IMR-90 (cell line): ENCODE measurements at regions not wholly inside any gene's neighbourhood (a gene's known extent, or its start where the extent isn't known, plus 50 kb on each side); places are given as distances from the start of the nearest gene placed in this dataset.

Experiments used
- ATAC-seq: fragments of 200-7000 bp; cut with Tn5 transposase; 2 replicates; pipeline ENCODE4 v1.9.1; 2020; ENCODE audit warnings: low read depth, mild to moderate bottlenecking, moderate library complexity
- BruUV-seq: library from RNA; stranded (reverse); fragments of 400-500 nt; replicated peaks from 2 replicates; lab custom pipeline; 2021; lab: Mats Ljungman, UMichigan
- CTCF ChIA-PET: fragments of 300-600 bp; formaldehyde crosslinking; extraction: SDS; loops from one replicate; lab custom pipeline; 2021; ENCODE audit warnings: antibody characterized with exemption; lab: Yijun Ruan, JAX
- POLR2A ChIA-PET: fragments of 300-600 bp; sonication (Branson Sonifier 250); formaldehyde crosslinking; loops from one replicate; lab custom pipeline; 2022; ENCODE audit warnings: antibody characterized with exemption; ENCODE audit not compliant: unreplicated experiment; lab: Charles Lee
- DNase-seq: peaks from one replicate; pipeline ENCODE4 v3.0.0; 2013
- H2AFZ ChIP-seq: replicated peaks from 2 replicates; pipeline ENCODE3; 2013; ENCODE audit warnings: low read length, mild to moderate bottlenecking; ENCODE audit not compliant: poor library complexity
- H2AK5ac ChIP-seq: 2 replicates; pipeline ENCODE4 v1.6.1; 2013; ENCODE audit warnings: low read depth, low read length, inconsistent platforms
- H2AK9ac ChIP-seq: replicated peaks from 2 replicates; pipeline ENCODE3; 2013; ENCODE audit warnings: mild to moderate bottlenecking, low read depth, low read length, moderate library complexity; ENCODE audit not compliant: poor library complexity
- H2BK120ac ChIP-seq: 2 replicates; pipeline ENCODE4 v1.6.1; 2013; ENCODE audit warnings: low read depth, low read length, inconsistent platforms
- H2BK15ac ChIP-seq: 3 replicates; pipeline ENCODE4 v1.6.1; 2013; ENCODE audit warnings: low read depth, low read length, inconsistent platforms
- H2BK20ac ChIP-seq: 2 replicates; pipeline ENCODE4 v1.6.1; 2013; ENCODE audit warnings: low read depth, mild to moderate bottlenecking, inconsistent platforms, low read length, moderate library complexity
- H2BK5ac ChIP-seq: 2 replicates; pipeline ENCODE4 v1.6.1; 2013; ENCODE audit warnings: mild to moderate bottlenecking, low read depth, low read length, inconsistent platforms; ENCODE audit not compliant: poor library complexity, severe bottlenecking
- H3K14ac ChIP-seq: replicated peaks from 2 replicates; pipeline ENCODE4 v1.6.1; 2013; ENCODE audit warnings: low read depth, low read length, inconsistent platforms
- H3K18ac ChIP-seq: 2 replicates; pipeline ENCODE4 v1.6.1; 2013; ENCODE audit warnings: low read depth, low read length, control low read depth
- H3K23ac ChIP-seq: 2 replicates; pipeline ENCODE4 v1.6.1; 2013; ENCODE audit warnings: low read depth, low read length, inconsistent platforms
- H3K27ac ChIP-seq: 2 replicates; pipeline ENCODE4 v1.5.1; 2013; ENCODE audit warnings: mild to moderate bottlenecking, control low read depth, low read length; ENCODE audit not compliant: insufficient read depth
- H3K27me3 ChIP-seq: 2 replicates; pipeline ENCODE4 v1.6.1; 2013; ENCODE audit warnings: low read length; ENCODE audit not compliant: control insufficient read depth, insufficient read depth
- H3K36me3 ChIP-seq: 2 replicates; pipeline ENCODE4 v1.6.1; 2013; ENCODE audit warnings: low read length, mixed read lengths; ENCODE audit not compliant: control insufficient read depth, insufficient read depth
- H3K4ac ChIP-seq: 2 replicates; pipeline ENCODE4 v1.6.1; 2013; ENCODE audit warnings: low read depth, low read length, inconsistent platforms
- H3K4me1 ChIP-seq: 2 replicates; pipeline ENCODE4 v1.6.1; 2013; ENCODE audit warnings: low read length, mixed read lengths; ENCODE audit not compliant: control insufficient read depth, insufficient read depth
- H3K4me2 ChIP-seq: 2 replicates; pipeline ENCODE4 v1.6.1; 2013; ENCODE audit warnings: low read depth, mild to moderate bottlenecking, control low read depth, low read length, moderate library complexity
- H3K4me3 ChIP-seq: 2 replicates; pipeline ENCODE4 v1.5.1; 2013; ENCODE audit warnings: low read depth, mild to moderate bottlenecking, control low read depth, low read length, moderate library complexity; ENCODE audit not compliant: insufficient read depth
- H3K56ac ChIP-seq: 2 replicates; pipeline ENCODE4 v1.6.1; 2013; ENCODE audit warnings: low read length, inconsistent platforms; ENCODE audit not compliant: insufficient read depth; ENCODE audit errors: extremely low read depth
- H3K79me1 ChIP-seq, 2 experiments: 2 replicates each; pipeline ENCODE4 v1.6.1; 2013; ENCODE audit warnings: low read length in 2 of 2, inconsistent platforms in 1 of 2, low read depth in 1 of 2
- H3K9ac ChIP-seq: 2 replicates; pipeline ENCODE4 v1.6.1; 2013; ENCODE audit warnings: low read depth, low read length, control low read depth
- H3K9me1 ChIP-seq: 2 replicates; pipeline ENCODE4 v1.6.1; 2013; ENCODE audit warnings: low read length, inconsistent platforms; ENCODE audit not compliant: insufficient read depth
- H3K9me3 ChIP-seq: 2 replicates; pipeline ENCODE4 v1.6.1; 2013; ENCODE audit warnings: low read length; ENCODE audit not compliant: control insufficient read depth, insufficient read depth
- H4K20me1 ChIP-seq: 2 replicates; pipeline ENCODE4 v1.6.1; 2013; ENCODE audit warnings: low read length, inconsistent platforms; ENCODE audit not compliant: insufficient read depth
- H4K5ac ChIP-seq: 2 replicates; pipeline ENCODE4 v1.6.1; 2013; ENCODE audit warnings: mild to moderate bottlenecking, low read depth, low read length, control low read depth
- H4K8ac ChIP-seq, 2 experiments: 2 replicates each; pipeline ENCODE4 v1.6.1; 2013; ENCODE audit warnings: low read depth in 2 of 2, low read length in 2 of 2, control low read depth in 1 of 2, inconsistent platforms in 1 of 2
- H4K91ac ChIP-seq: 2 replicates; pipeline ENCODE4 v1.6.1; 2013; ENCODE audit warnings: low read depth, low read length, inconsistent platforms; ENCODE audit not compliant: insufficient read depth
- CHD1 ChIP-seq: IDR thresholded peaks from 2 replicates; pipeline ENCODE4 v1.6.1; 2012; ENCODE audit warnings: low read depth, low read length, improper control_type of control experiment
- FOS ChIP-seq: fragments of 150-350 bp; IDR thresholded peaks from 2 replicates; pipeline ENCODE4 v1.6.1; 2016; ENCODE audit warnings: low read depth, low read length
- NFE2L2 ChIP-seq: fragments of 150-350 bp; IDR thresholded peaks from 2 replicates; pipeline ENCODE4 v1.6.1; 2016; ENCODE audit warnings: low read depth, mild to moderate bottlenecking, low read length
- RFX5 ChIP-seq: IDR thresholded peaks from 2 replicates; pipeline ENCODE4 v1.8.0; 2012; ENCODE audit warnings: low read depth, mild to moderate bottlenecking, low read length, moderate library complexity
- SMC3 ChIP-seq: fragments of 150-350 bp; IDR thresholded peaks from 2 replicates; pipeline ENCODE4 v1.6.1; 2016; ENCODE audit warnings: low read depth, mild to moderate bottlenecking, antibody characterized with exemption, low read length, moderate library complexity
- WGBS, 2 experiments: methylation state at CpG; one replicate each; pipeline versions ENCODE4 v1.1.5 to v1.1.7; 2013; ENCODE audit warnings: missing lambda C conversion rate in 2 of 2; ENCODE audit not compliant: insufficient read length in 1 of 2; ENCODE audit errors: extremely low coverage in 2 of 2; 5-methylcytosine and 5-hydroxymethylcytosine counted together
- dilution Hi-C: fragments of 300-500 bp; cut with HindIII; formaldehyde crosslinking; loops from one replicate; pipeline ENCODE4 v1.14.3; 2018; ENCODE audit warnings: low sequenced_read_pairs; ENCODE audit not compliant: unreplicated experiment
- in situ Hi-C: fragments of 300-500 bp; cut with MboI; formaldehyde crosslinking; loops from 3 replicates; pipeline ENCODE4 v1.14.3; 2019; ENCODE audit warnings: low sequenced_read_pairs, inconsistent platforms, mixed read lengths
- intact Hi-C: fragments of 100-400 bp; cut with micrococcal nuclease; formaldehyde crosslinking; loops from 2 replicates; pipeline ENCODE4 v1.10.0; 2022
- TF ChIP-seq, protein P1 (sequence below): conservative IDR thresholded peaks from 2 replicates; pipeline ENCODE4 v1.5.1; 2012; ENCODE audit warnings: mild to moderate bottlenecking, low read depth, low read length, improper control_type of control experiment
- TF ChIP-seq, protein P2 (sequence below): fragments of 150-350 bp; IDR thresholded peaks from 2 replicates; pipeline ENCODE4 v1.6.1; 2017; ENCODE audit warnings: mild to moderate bottlenecking, antibody characterized with exemption, low read length, low read depth
- TF ChIP-seq, protein P3 (sequence below): fragments of 150-350 bp; IDR thresholded peaks from 2 replicates; pipeline ENCODE4 v1.6.1; 2016; ENCODE audit warnings: low read depth, mild to moderate bottlenecking, low read length, moderate library complexity, borderline replicate concordance

DNA sequence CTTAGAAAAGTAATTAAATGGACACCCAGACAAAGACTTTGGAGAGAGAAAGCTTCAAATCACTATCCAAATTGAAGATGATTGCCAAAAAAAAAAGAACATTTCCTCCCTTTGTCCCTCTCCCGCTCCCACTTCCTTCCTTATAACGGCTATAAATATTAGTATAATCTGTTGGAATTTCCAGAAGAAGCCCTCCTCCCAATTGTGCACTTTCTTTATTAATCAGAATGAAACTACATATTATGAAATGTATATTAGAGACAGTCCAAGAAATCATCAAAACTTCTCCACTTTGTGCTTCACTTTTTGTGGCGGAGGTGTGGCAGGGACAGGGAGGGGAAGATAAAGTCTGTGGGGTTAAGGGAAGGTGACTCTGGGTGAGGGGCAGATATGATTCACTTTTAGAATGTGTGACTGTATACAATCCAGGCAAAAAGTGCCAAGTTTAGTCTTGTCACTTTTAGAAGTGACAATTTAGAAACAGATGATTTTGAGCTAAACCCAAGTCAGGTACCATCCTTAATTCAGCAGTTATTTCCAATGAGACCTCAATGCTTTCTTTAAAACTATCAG, 195.0 kb upstream of the MARCKS start:
- ATAC-seq (no peak), DNase-seq (no peak)
- ChIA-PET POLR2A (no interaction called here), CTCF (no interaction called here)
- dilution Hi-C loops: no loop called here
- no peaks in the 10 kb centered on the region for H3K4me1 ChIP-seq
- no peaks in the 10 kb centered on the region for H3K79me1 ChIP-seq
- WGBS, 2 experiments: no CpG with 5 or more reads among the region's 3 CpGs
- H2AK9ac ChIP-seq: no peak overlapping the region
- H3K4me2 ChIP-seq: no peak overlapping the region
- H3K27ac ChIP-seq: no peak overlapping the region
- intact Hi-C loops: no loop called here
- H2AFZ ChIP-seq: no peak overlapping the region
- no peak overlapping the region for H4K5ac ChIP-seq
- H3K9me3 ChIP-seq: no peaks in the 10 kb centered on the region
- H3K9ac ChIP-seq: no peak overlapping the region
- no peak overlapping the region for H2BK20ac ChIP-seq
- no peak overlapping the region for H2BK15ac ChIP-seq
- TF ChIP-seq, protein P1, sequence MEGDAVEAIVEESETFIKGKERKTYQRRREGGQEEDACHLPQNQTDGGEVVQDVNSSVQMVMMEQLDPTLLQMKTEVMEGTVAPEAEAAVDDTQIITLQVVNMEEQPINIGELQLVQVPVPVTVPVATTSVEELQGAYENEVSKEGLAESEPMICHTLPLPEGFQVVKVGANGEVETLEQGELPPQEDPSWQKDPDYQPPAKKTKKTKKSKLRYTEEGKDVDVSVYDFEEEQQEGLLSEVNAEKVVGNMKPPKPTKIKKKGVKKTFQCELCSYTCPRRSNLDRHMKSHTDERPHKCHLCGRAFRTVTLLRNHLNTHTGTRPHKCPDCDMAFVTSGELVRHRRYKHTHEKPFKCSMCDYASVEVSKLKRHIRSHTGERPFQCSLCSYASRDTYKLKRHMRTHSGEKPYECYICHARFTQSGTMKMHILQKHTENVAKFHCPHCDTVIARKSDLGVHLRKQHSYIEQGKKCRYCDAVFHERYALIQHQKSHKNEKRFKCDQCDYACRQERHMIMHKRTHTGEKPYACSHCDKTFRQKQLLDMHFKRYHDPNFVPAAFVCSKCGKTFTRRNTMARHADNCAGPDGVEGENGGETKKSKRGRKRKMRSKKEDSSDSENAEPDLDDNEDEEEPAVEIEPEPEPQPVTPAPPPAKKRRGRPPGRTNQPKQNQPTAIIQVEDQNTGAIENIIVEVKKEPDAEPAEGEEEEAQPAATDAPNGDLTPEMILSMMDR: no peak
- TF ChIP-seq, protein P2, sequence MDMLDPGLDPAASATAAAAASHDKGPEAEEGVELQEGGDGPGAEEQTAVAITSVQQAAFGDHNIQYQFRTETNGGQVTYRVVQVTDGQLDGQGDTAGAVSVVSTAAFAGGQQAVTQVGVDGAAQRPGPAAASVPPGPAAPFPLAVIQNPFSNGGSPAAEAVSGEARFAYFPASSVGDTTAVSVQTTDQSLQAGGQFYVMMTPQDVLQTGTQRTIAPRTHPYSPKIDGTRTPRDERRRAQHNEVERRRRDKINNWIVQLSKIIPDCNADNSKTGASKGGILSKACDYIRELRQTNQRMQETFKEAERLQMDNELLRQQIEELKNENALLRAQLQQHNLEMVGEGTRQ: no peak
- TF ChIP-seq FOS (no peak), SMC3 (no peak), CHD1 (no peak), RFX5 (no peak), NFE2L2 (no peak)
- TF ChIP-seq, protein P3, sequence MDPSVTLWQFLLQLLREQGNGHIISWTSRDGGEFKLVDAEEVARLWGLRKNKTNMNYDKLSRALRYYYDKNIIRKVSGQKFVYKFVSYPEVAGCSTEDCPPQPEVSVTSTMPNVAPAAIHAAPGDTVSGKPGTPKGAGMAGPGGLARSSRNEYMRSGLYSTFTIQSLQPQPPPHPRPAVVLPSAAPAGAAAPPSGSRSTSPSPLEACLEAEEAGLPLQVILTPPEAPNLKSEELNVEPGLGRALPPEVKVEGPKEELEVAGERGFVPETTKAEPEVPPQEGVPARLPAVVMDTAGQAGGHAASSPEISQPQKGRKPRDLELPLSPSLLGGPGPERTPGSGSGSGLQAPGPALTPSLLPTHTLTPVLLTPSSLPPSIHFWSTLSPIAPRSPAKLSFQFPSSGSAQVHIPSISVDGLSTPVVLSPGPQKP: no peak
- no peaks in the 10 kb centered on the region for H4K20me1 ChIP-seq
- H3K23ac ChIP-seq: no peak overlapping the region
- no peak overlapping the region for H3K4ac ChIP-seq
- H2AK5ac ChIP-seq: no peak overlapping the region
- H4K8ac ChIP-seq: no peak overlapping the region
- H3K56ac ChIP-seq: no peak overlapping the region
- in situ Hi-C loops: no loop called here
- H3K14ac ChIP-seq: no peak overlapping the region
- H3K18ac ChIP-seq: no peak overlapping the region
- no peak overlapping the region for H2BK120ac ChIP-seq
- no peak overlapping the region for H3K4me3 ChIP-seq
- H3K27me3 ChIP-seq: no peaks in the 10 kb centered on the region; the same call in 1 of the 2 replicates
- H3K9me1 ChIP-seq: no peaks in the 10 kb centered on the region
- no TSS peak for BruUV-seq
- no peak overlapping the region for H2BK5ac ChIP-seq
- no peaks in the 10 kb centered on the region for H3K36me3 ChIP-seq
- H4K91ac ChIP-seq: no peak overlapping the region
